PC-9 (cell line): ENCODE measurements at regions not wholly inside any gene's neighbourhood (a gene's known extent, or its start where the extent isn't known, plus 50 kb on each side); places are given as distances from the start of the nearest gene placed in this dataset.

ENCODE experiments used
- BruUV-seq: library from RNA; stranded (reverse); fragments of 400-500 nt; replicated peaks from 2 replicates; lab custom pipeline; 2021; lab: Mats Ljungman, UMichigan
- CTCF ChIA-PET: fragments of 300-600 bp; sonication (Branson Sonifier 250); formaldehyde crosslinking; loops from one replicate; lab custom pipeline; 2022; ENCODE audit warnings: antibody characterized with exemption; lab: Charles Lee
- POLR2A ChIA-PET: fragments of 300-600 bp; sonication (Branson Sonifier 250); formaldehyde crosslinking; loops from one replicate; lab custom pipeline; 2022; ENCODE audit warnings: antibody characterized with exemption; ENCODE audit not compliant: unreplicated experiment; lab: Charles Lee
- DNase-seq, 2 experiments: peaks; one replicate each; pipeline versions ENCODE4 v3.0.0 to v3.0.0-alpha.2; 2015 to 2022; ENCODE audit warnings: mixed read lengths in 1 of 2
- H2AFZ ChIP-seq: fragments of 200-600 bp; sonication (generic); 2 replicates; pipeline ENCODE4 v1.8.1; 2017; ENCODE audit warnings: antibody characterized with exemption
- H3F3A ChIP-seq: fragments of 200-600 bp; sonication (generic); 2 replicates; pipeline ENCODE4 v1.8.1; 2017; ENCODE audit warnings: antibody characterized with exemption, mild to moderate bottlenecking, low read depth; ENCODE audit not compliant: insufficient read depth
- H3K27ac ChIP-seq: fragments of 200-600 bp; sonication (generic); 2 replicates; pipeline ENCODE4 v1.6.1; 2016; ENCODE audit warnings: mixed run types
- H3K27me3 ChIP-seq: fragments of 200-600 bp; sonication (generic); 2 replicates; pipeline ENCODE4 v1.6.1; 2016; ENCODE audit warnings: low read depth, mixed run types; ENCODE audit not compliant: insufficient read depth
- H3K36me3 ChIP-seq: fragments of 200-600 bp; sonication (generic); 2 replicates; pipeline ENCODE4 v1.6.1; 2016; ENCODE audit warnings: low read depth, mixed run types
- H3K4me1 ChIP-seq: fragments of 200-600 bp; sonication (generic); replicated peaks from 2 replicates; pipeline ENCODE4 v1.6.1; 2016; ENCODE audit warnings: mixed run types; ENCODE audit not compliant: insufficient read depth
- H3K4me2 ChIP-seq: fragments of 200-600 bp; sonication (generic); 2 replicates; pipeline ENCODE4 v1.6.1; 2017; ENCODE audit warnings: mixed run types
- H3K4me3 ChIP-seq: fragments of 200-600 bp; sonication (generic); 2 replicates; pipeline ENCODE4 v1.6.1; 2016; ENCODE audit warnings: mixed run types
- H3K79me2 ChIP-seq: fragments of 200-600 bp; sonication (generic); 2 replicates; pipeline ENCODE4 v1.6.1; 2017; ENCODE audit warnings: low read depth, mixed run types
- H3K9me2 ChIP-seq: fragments of 200-600 bp; sonication (generic); 2 replicates; pipeline ENCODE4 v1.8.1; 2017; ENCODE audit warnings: mild to moderate bottlenecking; ENCODE audit not compliant: insufficient read depth
- H3K9me3 ChIP-seq: fragments of 200-600 bp; sonication (generic); 2 replicates; pipeline ENCODE4 v1.8.1; 2016; ENCODE audit warnings: low read depth; ENCODE audit not compliant: insufficient read depth
- H4K20me1 ChIP-seq: fragments of 200-600 bp; sonication (generic); 2 replicates; pipeline ENCODE4 v1.8.1; 2017; ENCODE audit not compliant: insufficient read depth
- CTCF ChIP-seq: fragments of 200-600 bp; sonication (generic); conservative IDR thresholded peaks from 2 replicates; pipeline ENCODE4 v1.6.1; 2017; ENCODE audit warnings: mixed run types, antibody characterized with exemption, mild to moderate bottlenecking, moderate library complexity
- EZH2 ChIP-seq: fragments of 200-600 bp; sonication (generic); IDR thresholded peaks from 2 replicates; pipeline ENCODE4 v1.8.0; 2017; ENCODE audit warnings: antibody characterized with exemption, low read depth
- intact Hi-C: fragments of 100-400 bp; cut with micrococcal nuclease; formaldehyde crosslinking; loops from one replicate; pipeline ENCODE4 v1.10.0; 2022; ENCODE audit not compliant: unreplicated experiment

- H4K20me1 ChIP-seq: no peaks in the 10 kb centered on the region
- no peak overlapping the region for H3K27ac ChIP-seq
- POLR2A ChIA-PET: interaction anchor here (0.6 kb wide), 1 partner anchor 364 kb away, joined by 4 read pairs; no protein-coding TSS in a partner anchor
- no peaks in the 10 kb centered on the region for H3F3A ChIP-seq
- intact Hi-C loops: no loop called here
- no peak for DNase-seq
- H3K79me2 ChIP-seq: no peaks in the 10 kb centered on the region
- H3K9me3 ChIP-seq: no peaks in the 10 kb centered on the region
- no peaks in the 10 kb centered on the region for H3K4me1 ChIP-seq
- H3K4me2 ChIP-seq: no peak overlapping the region
- H3K9me2 ChIP-seq: no peaks in the 10 kb centered on the region
- H2AFZ ChIP-seq: no peak overlapping the region
- H3K4me3 ChIP-seq: no peak overlapping the region
- CTCF ChIA-PET: no interaction called here
- no TSS peak for BruUV-seq
- no peaks in the 10 kb centered on the region for H3K36me3 ChIP-seq
- no peaks in the 10 kb centered on the region for H3K27me3 ChIP-seq
- no peak for TF ChIP-seq EZH2
- TF ChIP-seq CTCF: no peak
These were observed 741.1 kb downstream of the CDH11 start for GRCh38 chr16:64380751-64381150.

GRCh38 chr16:64375391-64375980, 746.4 kb downstream of the CDH11 start:
- Histone ChIP-seq H3K36me3 (no peaks in the 10 kb centered on the region), H3K27me3 (no peaks in the 10 kb centered on the region), H3K4me2 (no peak overlapping the region), H3K79me2 (no peaks in the 10 kb centered on the region), H2AFZ (no peak overlapping the region), H3K4me1 (no peaks in the 10 kb centered on the region), H3K4me3 (no peak overlapping the region), H3K9me2 (no peaks in the 10 kb centered on the region), H3K9me3 (no peaks in the 10 kb centered on the region), H3F3A (no peaks in the 10 kb centered on the region), H4K20me1 (no peaks in the 10 kb centered on the region), H3K27ac (no peak overlapping the region)
- intact Hi-C loops: no loop called here
- BruUV-seq: no TSS peak
- TF ChIP-seq EZH2 (no peak), CTCF (no peak)
- DNase-seq: no peak
- CTCF ChIA-PET: no interaction called here
- POLR2A ChIA-PET: interaction anchor here (0.6 kb wide), 1 partner anchor 9 kb away, joined by 3 read pairs; no protein-coding TSS in a partner anchor

GRCh38 chr16:64370112-64370511, 751.8 kb downstream of the CDH11 start:
- no peaks in the 10 kb centered on the region for H3K9me2 ChIP-seq
- H3K36me3 ChIP-seq: no peaks in the 10 kb centered on the region
- no peak overlapping the region for H3K27ac ChIP-seq
- no peak overlapping the region for H2AFZ ChIP-seq
- BruUV-seq: no TSS peak
- intact Hi-C loops: no loop called here
- no peaks in the 10 kb centered on the region for H4K20me1 ChIP-seq
- CTCF ChIA-PET: no interaction called here
- H3K9me3 ChIP-seq: no peaks in the 10 kb centered on the region
- no peak for DNase-seq
- H3K4me1 ChIP-seq: no peaks in the 10 kb centered on the region
- H3K4me3 ChIP-seq: no peak overlapping the region
- H3K4me2 ChIP-seq: no peak overlapping the region
- POLR2A ChIA-PET: no interaction called here
- H3K27me3 ChIP-seq: no peaks in the 10 kb centered on the region
- H3F3A ChIP-seq: no peaks in the 10 kb centered on the region
- TF ChIP-seq CTCF: no peak
- TF ChIP-seq EZH2: no peak
- no peaks in the 10 kb centered on the region for H3K79me2 ChIP-seq
